ENCODE measurements at regions not wholly inside any gene's neighbourhood (a gene's known extent, or its start where the extent isn't known, plus 50 kb on each side); places are given as distances from the start of the nearest gene placed in this dataset.

DNA sequence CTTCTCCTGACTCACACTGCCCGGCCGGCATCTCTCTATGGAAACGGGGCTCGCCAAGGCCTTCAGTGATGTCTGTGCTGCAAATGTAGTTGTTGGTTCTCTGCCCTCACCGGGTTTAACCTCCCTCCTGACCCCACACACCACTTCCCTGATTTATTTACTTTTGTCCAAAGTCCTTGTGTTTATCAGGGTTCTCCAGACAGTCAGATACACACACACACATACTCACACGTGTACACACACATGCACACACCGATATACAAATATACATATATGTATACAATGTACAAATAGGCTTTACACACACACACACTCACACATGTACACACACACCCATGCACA lies 647.0 kb downstream of the BRD1 start:
- TF ChIP-seq, protein P1, sequence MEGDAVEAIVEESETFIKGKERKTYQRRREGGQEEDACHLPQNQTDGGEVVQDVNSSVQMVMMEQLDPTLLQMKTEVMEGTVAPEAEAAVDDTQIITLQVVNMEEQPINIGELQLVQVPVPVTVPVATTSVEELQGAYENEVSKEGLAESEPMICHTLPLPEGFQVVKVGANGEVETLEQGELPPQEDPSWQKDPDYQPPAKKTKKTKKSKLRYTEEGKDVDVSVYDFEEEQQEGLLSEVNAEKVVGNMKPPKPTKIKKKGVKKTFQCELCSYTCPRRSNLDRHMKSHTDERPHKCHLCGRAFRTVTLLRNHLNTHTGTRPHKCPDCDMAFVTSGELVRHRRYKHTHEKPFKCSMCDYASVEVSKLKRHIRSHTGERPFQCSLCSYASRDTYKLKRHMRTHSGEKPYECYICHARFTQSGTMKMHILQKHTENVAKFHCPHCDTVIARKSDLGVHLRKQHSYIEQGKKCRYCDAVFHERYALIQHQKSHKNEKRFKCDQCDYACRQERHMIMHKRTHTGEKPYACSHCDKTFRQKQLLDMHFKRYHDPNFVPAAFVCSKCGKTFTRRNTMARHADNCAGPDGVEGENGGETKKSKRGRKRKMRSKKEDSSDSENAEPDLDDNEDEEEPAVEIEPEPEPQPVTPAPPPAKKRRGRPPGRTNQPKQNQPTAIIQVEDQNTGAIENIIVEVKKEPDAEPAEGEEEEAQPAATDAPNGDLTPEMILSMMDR (conservative IDR thresholded peaks at IDR 0.05; ENCODE audit: low read depth in 2 of 2), result no peak
- TF ChIP-seq, protein P2, sequence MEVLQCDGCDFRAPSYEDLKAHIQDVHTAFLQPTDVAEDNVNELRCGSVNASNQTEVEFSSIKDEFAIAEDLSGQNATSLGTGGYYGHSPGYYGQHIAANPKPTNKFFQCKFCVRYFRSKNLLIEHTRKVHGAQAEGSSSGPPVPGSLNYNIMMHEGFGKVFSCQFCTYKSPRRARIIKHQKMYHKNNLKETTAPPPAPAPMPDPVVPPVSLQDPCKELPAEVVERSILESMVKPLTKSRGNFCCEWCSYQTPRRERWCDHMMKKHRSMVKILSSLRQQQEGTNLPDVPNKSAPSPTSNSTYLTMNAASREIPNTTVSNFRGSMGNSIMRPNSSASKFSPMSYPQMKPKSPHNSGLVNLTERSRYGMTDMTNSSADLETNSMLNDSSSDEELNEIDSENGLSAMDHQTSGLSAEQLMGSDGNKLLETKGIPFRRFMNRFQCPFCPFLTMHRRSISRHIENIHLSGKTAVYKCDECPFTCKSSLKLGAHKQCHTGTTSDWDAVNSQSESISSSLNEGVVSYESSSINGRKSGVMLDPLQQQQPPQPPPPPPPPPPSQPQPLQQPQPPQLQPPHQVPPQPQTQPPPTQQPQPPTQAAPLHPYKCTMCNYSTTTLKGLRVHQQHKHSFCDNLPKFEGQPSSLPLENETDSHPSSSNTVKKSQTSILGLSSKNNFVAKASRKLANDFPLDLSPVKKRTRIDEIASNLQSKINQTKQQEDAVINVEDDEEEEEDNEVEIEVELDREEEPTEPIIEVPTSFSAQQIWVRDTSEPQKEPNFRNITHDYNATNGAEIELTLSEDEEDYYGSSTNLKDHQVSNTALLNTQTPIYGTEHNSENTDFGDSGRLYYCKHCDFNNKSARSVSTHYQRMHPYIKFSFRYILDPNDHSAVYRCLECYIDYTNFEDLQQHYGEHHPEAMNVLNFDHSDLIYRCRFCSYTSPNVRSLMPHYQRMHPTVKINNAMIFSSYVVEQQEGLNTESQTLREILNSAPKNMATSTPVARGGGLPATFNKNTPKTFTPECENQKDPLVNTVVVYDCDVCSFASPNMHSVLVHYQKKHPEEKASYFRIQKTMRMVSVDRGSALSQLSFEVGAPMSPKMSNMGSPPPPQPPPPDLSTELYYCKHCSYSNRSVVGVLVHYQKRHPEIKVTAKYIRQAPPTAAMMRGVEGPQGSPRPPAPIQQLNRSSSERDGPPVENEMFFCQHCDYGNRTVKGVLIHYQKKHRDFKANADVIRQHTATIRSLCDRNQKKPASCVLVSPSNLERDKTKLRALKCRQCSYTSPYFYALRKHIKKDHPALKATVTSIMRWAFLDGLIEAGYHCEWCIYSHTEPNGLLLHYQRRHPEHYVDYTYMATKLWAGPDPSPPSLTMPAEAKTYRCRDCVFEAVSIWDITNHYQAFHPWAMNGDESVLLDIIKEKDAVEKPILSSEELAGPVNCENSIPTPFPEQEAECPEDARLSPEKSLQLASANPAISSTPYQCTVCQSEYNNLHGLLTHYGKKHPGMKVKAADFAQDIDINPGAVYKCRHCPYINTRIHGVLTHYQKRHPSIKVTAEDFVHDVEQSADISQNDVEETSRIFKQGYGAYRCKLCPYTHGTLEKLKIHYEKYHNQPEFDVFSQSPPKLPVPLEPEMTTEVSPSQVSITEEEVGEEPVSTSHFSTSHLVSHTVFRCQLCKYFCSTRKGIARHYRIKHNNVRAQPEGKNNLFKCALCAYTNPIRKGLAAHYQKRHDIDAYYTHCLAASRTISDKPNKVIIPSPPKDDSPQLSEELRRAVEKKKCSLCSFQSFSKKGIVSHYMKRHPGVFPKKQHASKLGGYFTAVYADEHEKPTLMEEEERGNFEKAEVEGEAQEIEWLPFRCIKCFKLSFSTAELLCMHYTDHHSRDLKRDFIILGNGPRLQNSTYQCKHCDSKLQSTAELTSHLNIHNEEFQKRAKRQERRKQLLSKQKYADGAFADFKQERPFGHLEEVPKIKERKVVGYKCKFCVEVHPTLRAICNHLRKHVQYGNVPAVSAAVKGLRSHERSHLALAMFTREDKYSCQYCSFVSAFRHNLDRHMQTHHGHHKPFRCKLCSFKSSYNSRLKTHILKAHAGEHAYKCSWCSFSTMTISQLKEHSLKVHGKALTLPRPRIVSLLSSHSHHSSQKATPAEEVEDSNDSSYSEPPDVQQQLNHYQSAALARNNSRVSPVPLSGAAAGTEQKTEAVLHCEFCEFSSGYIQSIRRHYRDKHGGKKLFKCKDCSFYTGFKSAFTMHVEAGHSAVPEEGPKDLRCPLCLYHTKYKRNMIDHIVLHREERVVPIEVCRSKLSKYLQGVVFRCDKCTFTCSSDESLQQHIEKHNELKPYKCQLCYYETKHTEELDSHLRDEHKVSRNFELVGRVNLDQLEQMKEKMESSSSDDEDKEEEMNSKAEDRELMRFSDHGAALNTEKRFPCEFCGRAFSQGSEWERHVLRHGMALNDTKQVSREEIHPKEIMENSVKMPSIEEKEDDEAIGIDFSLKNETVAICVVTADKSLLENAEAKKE (CRISPR knock-in tag; IDR thresholded peaks at IDR 0.05), result no peak
- no peak for TF ChIP-seq EZH2 (IDR thresholded peaks at IDR 0.05; ENCODE audit: low read depth, unreplicated experiment)
- TF ChIP-seq ZNF331 (CRISPR knock-in tag; IDR thresholded peaks at IDR 0.05; ENCODE audit: low read depth), result no peak
- no peak for TF ChIP-seq EZH2phosphoT487 (IDR thresholded peaks at IDR 0.05; ENCODE audit: unreplicated experiment)
- TF ChIP-seq, protein P3, sequence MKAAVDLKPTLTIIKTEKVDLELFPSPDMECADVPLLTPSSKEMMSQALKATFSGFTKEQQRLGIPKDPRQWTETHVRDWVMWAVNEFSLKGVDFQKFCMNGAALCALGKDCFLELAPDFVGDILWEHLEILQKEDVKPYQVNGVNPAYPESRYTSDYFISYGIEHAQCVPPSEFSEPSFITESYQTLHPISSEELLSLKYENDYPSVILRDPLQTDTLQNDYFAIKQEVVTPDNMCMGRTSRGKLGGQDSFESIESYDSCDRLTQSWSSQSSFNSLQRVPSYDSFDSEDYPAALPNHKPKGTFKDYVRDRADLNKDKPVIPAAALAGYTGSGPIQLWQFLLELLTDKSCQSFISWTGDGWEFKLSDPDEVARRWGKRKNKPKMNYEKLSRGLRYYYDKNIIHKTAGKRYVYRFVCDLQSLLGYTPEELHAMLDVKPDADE (IDR thresholded peaks at IDR 0.05), result no peak

Measured in GM23338 (cell line).